ENCODE measurements at regions not wholly inside any gene's neighbourhood (a gene's known extent, or its start where the extent isn't known, plus 50 kb on each side); places are given as distances from the start of the nearest gene placed in this dataset.

DNA sequence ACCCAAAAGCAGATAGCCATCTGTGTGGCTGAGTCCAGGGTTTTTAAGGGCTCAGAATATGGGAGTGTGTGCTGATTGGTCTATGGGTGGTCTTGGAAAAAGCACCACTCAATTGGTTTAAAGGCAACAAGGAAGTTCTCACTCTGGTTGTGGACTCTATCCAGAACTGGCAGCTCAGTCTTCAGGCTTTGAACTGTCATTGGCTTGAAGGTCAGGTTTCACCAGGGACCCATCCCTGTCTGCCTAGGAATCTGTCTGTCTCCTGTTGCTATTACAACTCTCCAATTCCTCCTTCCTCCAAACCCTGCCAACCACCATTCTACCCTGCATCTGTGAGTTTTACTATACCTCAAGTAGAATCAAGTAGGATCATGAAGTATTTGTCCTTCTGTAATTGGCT is 341.7 kb upstream of the ADGRL2 start:
- no peak for TF ChIP-seq CTCF (IDR thresholded peaks at IDR 0.05)
- no peak for TF ChIP-seq POLR2A (IDR thresholded peaks at IDR 0.05)

Data from breast epithelium (tissue), 3 donors.